ENCODE measurements at regions not wholly inside any gene's neighbourhood (a gene's known extent, or its start where the extent isn't known, plus 50 kb on each side); places are given as distances from the start of the nearest gene placed in this dataset.

GRCh38 chr19:34308381-34309367 is 54.3 kb downstream of the GARRE1 start:
- Histone ChIP-seq H3K27ac (ENCODE audit: low read depth, low read length) (peak overlapping the region; percentile 56), H3K4me3 (ENCODE audit: insufficient read depth, low read length, poor library complexity, severe bottlenecking) (no peak overlapping the region), H3K9me2 (replicated peaks; ENCODE audit: insufficient read depth, low read length) (no peaks in the 10 kb centered on the region), H3F3A (ENCODE audit: insufficient read depth) (peaks cover 3% of the 10 kb centered on the region; the same call in 1 of the 2 replicates), H4K20me1 (ENCODE audit: low read depth, low read length) (no peaks in the 10 kb centered on the region), H3K4me2 (ENCODE audit: low read depth, low read length, poor library complexity, severe bottlenecking) (peak overlapping the region; percentile 22), H3K9me3 (ENCODE audit: insufficient read depth, low read length) (no peaks in the 10 kb centered on the region), H3K79me2 (ENCODE audit: insufficient read depth, low read length) (no peaks in the 10 kb centered on the region), H3K27me3 (ENCODE audit: low read length) (no peaks in the 10 kb centered on the region), H2AFZ (ENCODE audit: low read depth, low read length, severe bottlenecking) (no peak overlapping the region), H3K9ac (ENCODE audit: low read length) (no peak overlapping the region), H3K36me3 (ENCODE audit: low read length) (0 out of 2 replicates have a peak, but pooled peaks cover 2% of the 10 kb centered on the region)
- TF ChIP-seq, protein P1, sequence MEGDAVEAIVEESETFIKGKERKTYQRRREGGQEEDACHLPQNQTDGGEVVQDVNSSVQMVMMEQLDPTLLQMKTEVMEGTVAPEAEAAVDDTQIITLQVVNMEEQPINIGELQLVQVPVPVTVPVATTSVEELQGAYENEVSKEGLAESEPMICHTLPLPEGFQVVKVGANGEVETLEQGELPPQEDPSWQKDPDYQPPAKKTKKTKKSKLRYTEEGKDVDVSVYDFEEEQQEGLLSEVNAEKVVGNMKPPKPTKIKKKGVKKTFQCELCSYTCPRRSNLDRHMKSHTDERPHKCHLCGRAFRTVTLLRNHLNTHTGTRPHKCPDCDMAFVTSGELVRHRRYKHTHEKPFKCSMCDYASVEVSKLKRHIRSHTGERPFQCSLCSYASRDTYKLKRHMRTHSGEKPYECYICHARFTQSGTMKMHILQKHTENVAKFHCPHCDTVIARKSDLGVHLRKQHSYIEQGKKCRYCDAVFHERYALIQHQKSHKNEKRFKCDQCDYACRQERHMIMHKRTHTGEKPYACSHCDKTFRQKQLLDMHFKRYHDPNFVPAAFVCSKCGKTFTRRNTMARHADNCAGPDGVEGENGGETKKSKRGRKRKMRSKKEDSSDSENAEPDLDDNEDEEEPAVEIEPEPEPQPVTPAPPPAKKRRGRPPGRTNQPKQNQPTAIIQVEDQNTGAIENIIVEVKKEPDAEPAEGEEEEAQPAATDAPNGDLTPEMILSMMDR (IDR thresholded peaks at IDR 0.05; ENCODE audit: insufficient read depth, low read length, poor library complexity, severe bottlenecking) = no peak
- no peak for TF ChIP-seq EZH2phosphoT487 (conservative IDR thresholded peaks at IDR 0.05; ENCODE audit: low read length)

DNA sequence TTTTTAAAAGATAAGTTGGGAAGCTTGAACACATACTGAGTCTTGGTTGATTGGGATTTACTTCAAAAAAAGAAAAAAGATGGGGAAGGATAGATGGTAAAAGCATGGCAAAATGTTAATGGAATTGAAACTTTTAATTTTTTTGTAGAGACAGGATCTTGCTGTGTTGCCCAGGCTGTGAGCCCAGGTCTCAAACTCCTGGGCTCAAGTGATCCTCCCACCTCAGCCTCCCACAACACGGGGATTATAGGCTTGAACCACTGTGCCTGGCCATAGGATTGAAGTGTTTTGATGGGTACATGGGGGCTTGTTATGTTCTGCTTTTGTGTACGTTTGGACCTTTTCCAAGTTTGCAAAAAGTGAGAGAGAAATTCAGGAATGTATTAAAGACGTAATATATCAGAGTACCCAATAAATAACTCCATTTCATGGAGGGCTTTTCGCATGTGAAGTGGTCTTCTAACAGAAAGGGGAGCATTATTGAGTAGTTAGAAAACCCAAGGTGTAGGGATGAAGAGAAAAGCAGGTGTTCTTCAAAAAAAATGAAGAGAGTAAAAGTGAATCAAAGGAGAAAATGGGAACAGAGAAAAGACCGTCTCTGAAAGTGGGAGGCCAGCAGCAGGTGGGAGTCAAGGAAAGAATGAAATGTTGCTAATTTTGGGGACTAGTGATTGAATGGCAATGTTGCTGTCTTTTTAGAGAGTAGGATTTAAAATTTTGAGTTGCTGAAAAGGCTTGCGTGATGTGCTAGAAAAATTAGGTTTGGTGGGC is 55.2 kb downstream of the GARRE1 start:
- Histone ChIP-seq H3K9me2 (replicated peaks; ENCODE audit: insufficient read depth, low read length) (no peaks in the 10 kb centered on the region), H3K27me3 (ENCODE audit: low read length) (no peaks in the 10 kb centered on the region), H4K20me1 (ENCODE audit: low read depth, low read length) (no peaks in the 10 kb centered on the region), H3F3A (ENCODE audit: insufficient read depth) (peaks cover 3% of the 10 kb centered on the region; the same call in 1 of the 2 replicates), H3K79me2 (ENCODE audit: insufficient read depth, low read length) (no peaks in the 10 kb centered on the region), H3K36me3 (ENCODE audit: low read length) (0 out of 2 replicates have a peak, but pooled peaks cover 2% of the 10 kb centered on the region), H3K9me3 (ENCODE audit: insufficient read depth, low read length) (no peaks in the 10 kb centered on the region), H3K27ac (ENCODE audit: low read depth, low read length) (peak overlapping the region; percentile 56), H3K4me2 (ENCODE audit: low read depth, low read length, poor library complexity, severe bottlenecking) (peak overlapping the region; percentile 10), H2AFZ (ENCODE audit: low read depth, low read length, severe bottlenecking) (no peak overlapping the region), H3K9ac (ENCODE audit: low read length) (no peak overlapping the region), H3K4me3 (ENCODE audit: insufficient read depth, low read length, poor library complexity, severe bottlenecking) (no peak overlapping the region)
- TF ChIP-seq, protein P1 (IDR thresholded peaks at IDR 0.05; ENCODE audit: insufficient read depth, low read length, poor library complexity, severe bottlenecking) = no peak
- TF ChIP-seq EZH2phosphoT487 (conservative IDR thresholded peaks at IDR 0.05; ENCODE audit: low read length) = no peak

DNA sequence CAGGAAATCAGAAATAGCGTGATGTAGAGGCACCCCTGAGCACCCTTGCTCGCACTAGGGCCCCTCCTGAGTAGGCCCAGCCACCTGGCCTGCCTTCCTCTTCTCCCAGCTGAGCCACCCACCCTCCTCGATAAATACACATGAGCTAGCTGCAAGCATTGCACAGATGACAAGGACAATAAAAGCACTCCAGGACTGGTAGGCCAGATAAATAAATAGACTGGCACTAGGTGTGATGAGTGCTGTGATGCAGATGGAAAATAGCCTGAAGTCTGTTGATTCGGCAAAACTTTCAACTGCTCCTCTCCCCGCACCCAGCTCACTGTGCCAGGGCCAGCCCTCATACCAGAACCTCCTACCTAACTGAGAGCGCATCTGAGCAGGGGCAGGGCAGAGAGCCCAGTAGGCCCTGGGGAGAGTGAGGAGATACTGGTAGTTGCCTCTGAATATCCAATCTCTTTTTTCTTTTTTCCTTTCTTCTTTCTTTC is 54.5 kb upstream of the GPI start:
- H2AFZ ChIP-seq (ENCODE audit: low read depth, low read length, severe bottlenecking) = no peak overlapping the region
- H3F3A ChIP-seq (ENCODE audit: insufficient read depth) = peaks cover 3% of the 10 kb centered on the region; the same call in 1 of the 2 replicates
- H3K4me2 ChIP-seq (ENCODE audit: low read depth, low read length, poor library complexity, severe bottlenecking) = peak overlapping the region; percentile 3
- 0 out of 2 replicates have a peak, but pooled peaks cover 2% of the 10 kb centered on the region for H3K36me3 ChIP-seq (ENCODE audit: low read length)
- H3K27me3 ChIP-seq (ENCODE audit: low read length) = no peaks in the 10 kb centered on the region
- no peak overlapping the region for H3K4me3 ChIP-seq (ENCODE audit: insufficient read depth, low read length, poor library complexity, severe bottlenecking)
- H3K27ac ChIP-seq (ENCODE audit: low read depth, low read length) = peak overlapping the region; percentile 56
- no peaks in the 10 kb centered on the region for H3K79me2 ChIP-seq (ENCODE audit: insufficient read depth, low read length)
- H3K9me2 ChIP-seq (replicated peaks; ENCODE audit: insufficient read depth, low read length) = no peaks in the 10 kb centered on the region
- H4K20me1 ChIP-seq (ENCODE audit: low read depth, low read length) = no peaks in the 10 kb centered on the region
- no peaks in the 10 kb centered on the region for H3K9me3 ChIP-seq (ENCODE audit: insufficient read depth, low read length)
- peak overlapping the region; percentile 16; the same call in 1 of the 2 replicates for H3K9ac ChIP-seq (ENCODE audit: low read length)
- TF ChIP-seq, protein P1 (IDR thresholded peaks at IDR 0.05; ENCODE audit: insufficient read depth, low read length, poor library complexity, severe bottlenecking) = no peak
- no peak for TF ChIP-seq EZH2phosphoT487 (conservative IDR thresholded peaks at IDR 0.05; ENCODE audit: low read length)
